Prostate gland (tissue), 2 donors: ENCODE measurements at regions not wholly inside any gene's neighbourhood (a gene's known extent, or its start where the extent isn't known, plus 50 kb on each side); places are given as distances from the start of the nearest gene placed in this dataset.

Experiments used
- CTCF ChIP-seq, 4 experiments: fragments of 200-600 bp in 2 of 4; fragments of 450-650 bp in 2 of 4; sonication (generic) in 2 of 4; IDR thresholded peaks; 1 replicate in 3 of 4; 2 replicates in 1 of 4; pipeline ENCODE4 v1.5.1; 2016 to 2019; ENCODE audit warnings: antibody characterized with exemption in 4 of 4, mild to moderate bottlenecking in 2 of 4, moderate library complexity in 2 of 4
- POLR2A ChIP-seq: fragments of 450-650 bp; IDR thresholded peaks from one replicate; pipeline ENCODE4 v1.6.1; 2016; ENCODE audit warnings: antibody characterized with exemption, mild to moderate bottlenecking
- POLR2AphosphoS5 ChIP-seq: sonication (generic); formaldehyde crosslinking; IDR thresholded peaks from one replicate; pipeline ENCODE4 v1.6.1; 2017; ENCODE audit warnings: antibody characterized with exemption

GRCh38 chr12:47602325-47602724, 103.5 kb downstream of the RPAP3 start:
- TF ChIP-seq POLR2A (no peak), CTCF (IDR thresholded peaks at IDR 0.05) (no peak), POLR2AphosphoS5 (no peak)
